GM12892 (cell line): ENCODE measurements at regions not wholly inside any gene's neighbourhood (a gene's known extent, or its start where the extent isn't known, plus 50 kb on each side); places are given as distances from the start of the nearest gene placed in this dataset.

Experiments used
- POLR2A ChIP-seq: IDR thresholded peaks from 2 replicates; pipeline ENCODE4 v1.6.1; 2011; ENCODE audit warnings: low read depth, low read length, control low read depth
- POLR2AphosphoS5 ChIP-seq: IDR thresholded peaks from 2 replicates; pipeline ENCODE4 v1.6.1; 2011; ENCODE audit warnings: low read depth, low read length, control low read depth

- TF ChIP-seq POLR2A (no peak), POLR2AphosphoS5 (no peak)
Observed at GRCh38 chr4:45043911-45044310, 317.6 kb upstream of the GNPDA2 start.
